NCI-H82 (cell line): ENCODE measurements at regions not wholly inside any gene's neighbourhood (a gene's known extent, or its start where the extent isn't known, plus 50 kb on each side); places are given as distances from the start of the nearest gene placed in this dataset.
"Not testable (repeated sequence)": the region's sequence is repeated elsewhere in the genome, so short reads cannot be mapped to it uniquely, and the experiment has no call there.

Experiments used
- DNase-seq: peaks from one replicate; lab custom pipeline; 2025; lab: John Stamatoyannopoulos, UW

DNA sequence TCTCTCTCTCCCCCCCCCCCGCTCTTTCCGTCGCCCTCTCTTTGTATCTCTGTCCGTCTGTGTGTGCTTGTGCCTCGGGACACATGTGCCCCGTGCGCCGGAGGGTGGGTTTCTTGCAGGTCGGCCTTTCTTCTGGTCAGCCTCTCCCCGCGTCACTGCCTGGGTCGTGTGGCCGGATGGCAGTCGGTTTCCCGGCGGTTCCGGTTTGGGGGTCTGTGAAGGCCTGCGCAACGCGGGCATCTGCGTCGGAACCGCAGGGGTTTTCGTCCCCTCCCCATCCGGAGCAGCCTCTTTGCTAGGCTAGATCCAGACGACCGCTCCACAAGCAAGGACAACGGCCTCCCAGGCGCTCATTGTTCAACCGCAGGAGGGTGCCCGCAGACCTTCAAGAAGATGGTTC is 1398.6 kb upstream of the PCDH10 start:
- DNase-seq: not testable (repeated sequence)

DNA sequence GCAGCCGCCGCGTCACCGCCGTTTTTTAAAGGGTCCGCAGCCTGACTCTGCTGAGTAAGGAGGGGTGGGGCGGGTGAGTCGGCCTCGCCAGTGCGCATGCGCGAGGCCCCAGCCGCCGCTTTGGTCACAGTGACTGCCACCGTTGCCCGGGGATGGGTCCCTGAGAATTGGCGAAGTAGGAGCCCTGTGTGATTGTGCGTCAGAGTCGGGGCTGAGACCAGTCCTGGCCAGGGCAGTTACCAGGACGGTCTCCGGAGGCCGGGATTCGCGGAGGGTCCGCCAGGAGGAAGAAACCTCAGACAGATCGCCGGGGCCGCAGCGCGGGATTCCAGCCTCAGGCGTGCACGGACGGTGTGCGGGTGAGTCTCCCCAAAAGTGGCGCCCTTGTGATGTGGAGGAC is 1386.9 kb upstream of the PCDH10 start:
- not testable (repeated sequence) for DNase-seq

DNA sequence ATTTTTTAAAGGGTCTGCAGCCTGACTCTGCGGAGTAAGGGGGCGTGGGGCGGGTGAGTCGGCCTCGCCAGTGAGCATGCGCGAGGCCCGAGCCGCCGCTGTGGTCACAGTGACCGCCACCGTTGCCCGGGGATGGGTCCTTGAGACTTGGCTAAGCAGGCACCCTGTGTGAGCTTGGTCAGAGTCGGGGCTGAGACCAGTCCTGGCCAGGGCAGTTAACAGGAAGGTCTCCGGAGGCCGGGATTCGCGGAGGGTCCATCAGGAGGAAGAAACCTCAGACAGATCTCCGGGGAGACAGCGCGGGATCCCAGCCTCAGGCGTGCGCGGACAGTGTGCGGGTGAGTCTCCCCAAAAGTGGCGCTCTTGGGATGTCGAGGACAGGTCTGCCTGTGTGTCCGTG is 1384.4 kb upstream of the PCDH10 start:
- no peak for DNase-seq

DNA sequence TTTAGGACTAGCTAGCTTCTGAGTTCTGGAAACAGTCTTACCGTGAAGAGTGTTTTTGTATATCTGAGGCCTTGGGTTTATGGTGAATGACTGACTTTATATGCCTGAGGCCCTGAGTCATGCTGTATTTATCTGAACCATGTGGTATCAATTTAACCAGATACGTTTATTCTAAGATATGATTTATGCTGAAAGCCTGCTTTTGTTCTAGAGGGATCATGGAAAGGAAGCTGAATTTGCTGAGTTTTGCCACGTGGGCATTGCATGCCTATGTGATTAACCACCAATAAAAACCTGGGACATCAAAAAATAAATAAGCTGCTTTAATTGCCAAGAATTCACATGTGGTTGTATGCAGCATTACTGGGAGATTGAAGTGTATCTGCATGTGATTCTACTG is 1374.7 kb upstream of the PCDH10 start:
- DNase-seq: not testable (repeated sequence)

DNA sequence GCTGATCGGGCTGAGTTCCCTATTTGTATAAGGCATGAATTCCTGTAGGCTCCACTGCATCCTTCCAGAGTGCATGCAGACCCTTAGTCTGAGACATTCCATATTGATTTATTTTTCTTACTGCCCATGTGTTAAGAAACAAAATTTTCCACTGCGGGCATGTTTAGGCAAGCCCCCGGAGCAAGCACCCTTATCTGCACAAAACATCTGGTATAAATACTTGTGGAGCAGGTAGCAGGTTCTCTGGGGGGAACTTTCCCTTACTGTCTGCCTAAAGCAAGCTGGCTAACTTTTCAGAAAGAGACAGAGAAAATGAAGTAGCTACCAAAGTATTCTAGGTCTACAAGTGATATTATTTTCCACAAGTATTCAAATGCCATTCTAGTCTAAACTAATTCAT is 1338.5 kb upstream of the PCDH10 start:
- DNase-seq: not testable (repeated sequence)
